ENCODE measurements at regions not wholly inside any gene's neighbourhood (a gene's known extent, or its start where the extent isn't known, plus 50 kb on each side); places are given as distances from the start of the nearest gene placed in this dataset.

DNA sequence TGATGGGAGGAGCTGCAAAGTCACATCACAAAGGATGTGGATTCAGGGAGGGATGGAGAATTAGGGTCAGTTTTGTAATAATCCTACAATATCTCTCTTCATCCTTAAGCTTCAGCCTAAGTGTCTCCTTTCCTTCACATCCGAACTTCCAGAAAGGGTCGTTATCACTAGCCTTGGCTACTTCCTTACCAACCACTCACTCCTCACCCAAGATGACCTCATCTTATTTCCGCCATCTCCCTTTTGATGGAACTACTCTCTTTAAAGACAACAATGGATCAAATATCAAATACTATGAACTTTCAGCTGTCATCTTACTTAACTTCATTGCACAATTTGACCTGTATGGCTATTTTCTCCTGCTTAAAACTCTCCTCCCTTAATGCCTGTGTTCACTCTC lies 69.6 kb upstream of the BARHL2 start:
- in situ Hi-C loops (cut with MboI; ENCODE audit: low pct_unique_long_range_greater_than_20kb in 2 of 9, low sequenced_read_pairs in 9 of 9, unreplicated experiment in 9 of 9), result no loop called here
- Histone ChIP-seq H3K4me3 (no peak overlapping the region), H3K4me1 (replicated peaks in 1 of 2) (no peaks in the 10 kb centered on the region), H3K27ac (no peak overlapping the region)
- WGBS, 10 experiments, result 16 to 100% (median 92%) methylated on average over 1 to 3 of the region's 3 CpGs; no CpG with 5 or more reads in 1 of the 10 experiments
- ATAC-seq (replicated peaks in 6 of 8), result no peak

DNA sequence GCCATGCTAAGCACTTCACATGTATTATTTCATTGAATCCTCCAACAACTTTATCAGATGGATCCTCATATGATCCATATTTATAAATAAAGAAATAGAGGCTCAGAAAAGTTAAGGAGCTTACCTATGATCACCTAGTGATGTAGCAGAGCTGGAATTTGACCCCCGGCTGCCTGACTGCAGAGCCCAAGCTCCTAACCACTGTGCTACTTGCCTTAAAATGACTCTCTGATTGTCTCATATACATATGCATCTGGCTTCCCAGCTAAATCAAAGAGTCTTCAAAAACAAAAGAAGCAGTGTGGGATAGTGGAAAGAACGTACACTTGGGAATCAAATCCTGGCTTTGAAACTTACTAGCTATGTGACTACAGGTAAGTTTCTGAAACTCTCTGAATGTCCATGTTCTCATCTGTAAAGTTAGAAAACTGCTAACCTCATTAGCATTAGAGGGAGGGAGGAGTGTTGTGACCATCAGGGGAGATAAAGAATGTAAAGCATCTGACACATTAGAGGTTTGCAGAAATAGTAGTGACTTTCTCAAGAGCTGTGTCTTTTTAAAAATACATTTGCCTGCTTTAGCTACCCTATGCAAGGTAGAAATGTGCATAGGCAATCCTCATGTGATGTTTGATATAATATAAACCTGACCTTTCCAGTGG lies 67.2 kb upstream of the BARHL2 start:
- H3K4me1 ChIP-seq (replicated peaks in 1 of 2), result no peaks in the 10 kb centered on the region
- WGBS, 10 experiments, result 0 to 82% (median 48%) methylated on average over 1 to 2 of the region's 2 CpGs; no CpG with 5 or more reads in 1 of the 10 experiments
- H3K4me3 ChIP-seq, result no peak overlapping the region
- in situ Hi-C loops (cut with MboI; ENCODE audit: low pct_unique_long_range_greater_than_20kb in 2 of 9, low sequenced_read_pairs in 9 of 9, unreplicated experiment in 9 of 9), result no loop called here
- no peak for ATAC-seq (replicated peaks in 6 of 8)
- no peak overlapping the region for H3K27ac ChIP-seq

DNA sequence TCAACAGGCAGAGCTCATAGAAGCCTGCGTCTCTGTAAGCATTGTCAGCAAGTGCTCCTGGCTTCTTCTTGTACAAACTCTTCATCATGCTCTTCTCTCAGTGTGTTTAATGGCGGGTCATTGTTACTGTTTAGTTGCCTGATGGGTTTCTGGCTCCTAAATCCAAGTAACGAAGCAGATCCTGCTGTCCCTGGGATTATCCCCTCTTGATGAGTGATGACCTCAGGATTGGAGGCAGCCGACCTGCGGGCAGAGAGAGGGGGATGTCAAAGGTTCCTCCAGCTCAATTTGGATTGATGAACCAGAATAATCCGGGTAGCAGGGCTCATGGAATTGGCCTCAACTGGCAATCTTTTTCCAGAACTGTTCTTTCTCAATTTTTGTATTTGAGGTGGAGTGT lies 66.1 kb upstream of the BARHL2 start:
- WGBS, 10 experiments, result 0 to 100% (median 60%) methylated on average over 1 to 6 of the region's 6 CpGs; no CpG with 5 or more reads in 1 of the 10 experiments
- in situ Hi-C loops (cut with MboI; ENCODE audit: low pct_unique_long_range_greater_than_20kb in 2 of 9, low sequenced_read_pairs in 9 of 9, unreplicated experiment in 9 of 9), result no loop called here

DNA sequence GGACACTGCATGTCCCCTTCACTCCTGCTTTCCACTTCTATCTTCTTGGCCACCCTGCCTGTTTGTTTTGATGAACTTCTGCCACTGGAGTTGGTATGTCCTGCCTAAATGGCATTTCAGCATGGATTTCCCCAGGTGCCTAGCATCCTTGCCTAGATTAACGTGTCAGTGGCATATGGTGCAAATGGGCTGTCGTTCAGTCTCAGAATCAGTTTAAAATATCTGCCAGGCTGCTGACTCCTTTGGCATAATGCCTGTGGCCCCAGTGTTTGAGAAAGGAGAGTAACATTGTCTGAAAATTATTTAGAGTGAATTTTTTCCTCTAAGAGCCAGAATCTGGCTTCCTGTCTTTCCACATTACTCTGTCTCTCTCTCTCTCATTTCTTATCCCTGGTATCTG lies 64.9 kb upstream of the BARHL2 start:
- Histone ChIP-seq H3K4me3 (no peak overlapping the region), H3K4me1 (replicated peaks in 1 of 2) (no peaks in the 10 kb centered on the region), H3K27ac (no peak overlapping the region)
- in situ Hi-C loops (cut with MboI; ENCODE audit: low pct_unique_long_range_greater_than_20kb in 2 of 9, low sequenced_read_pairs in 9 of 9, unreplicated experiment in 9 of 9), result no loop called here
- 0 to 100% (median 100%) methylated on average over 1 to 2 of the region's 2 CpGs; no CpG with 5 or more reads in 2 of the 10 experiments for WGBS, 10 experiments
- no peak for ATAC-seq (replicated peaks in 6 of 8)

More for the DNA sequence above, 66.1 kb upstream of the BARHL2 start:
- H3K27ac ChIP-seq, result no peak overlapping the region
- no peaks in the 10 kb centered on the region for H3K4me1 ChIP-seq (replicated peaks in 1 of 2)
- no peak overlapping the region for H3K4me3 ChIP-seq
- ATAC-seq (replicated peaks in 6 of 8), result no peak

DNA sequence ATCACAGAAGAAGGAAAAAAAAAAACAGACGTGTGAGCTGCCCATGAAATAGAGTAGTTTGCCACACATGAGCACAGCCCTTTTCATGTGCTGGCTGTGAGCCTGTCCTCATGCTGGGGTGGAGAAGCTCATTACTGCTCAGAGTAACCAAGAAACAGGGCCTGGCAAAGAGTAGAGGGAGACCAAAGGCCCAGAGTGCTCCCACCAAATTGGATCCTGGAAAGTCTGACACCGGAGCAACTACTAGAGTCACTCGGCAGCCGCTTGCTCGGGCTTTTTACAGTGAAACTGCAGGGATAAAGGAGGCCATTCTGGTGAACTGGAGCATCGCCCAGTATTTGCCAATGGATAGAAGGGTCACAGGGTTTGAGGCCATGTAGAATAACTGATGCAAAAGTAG lies 64.4 kb upstream of the BARHL2 start:
- no peak for ATAC-seq (replicated peaks in 6 of 8)
- WGBS, 10 experiments, result 12 to 97% (median 80%) methylated on average over 1 to 6 of the region's 6 CpGs; no CpG with 5 or more reads in 2 of the 10 experiments
- in situ Hi-C loops (cut with MboI; ENCODE audit: low pct_unique_long_range_greater_than_20kb in 2 of 9, low sequenced_read_pairs in 9 of 9, unreplicated experiment in 9 of 9), result no loop called here
- no peaks in the 10 kb centered on the region for H3K4me1 ChIP-seq (replicated peaks in 1 of 2)
- H3K4me3 ChIP-seq, result no peak overlapping the region
- no peak overlapping the region for H3K27ac ChIP-seq

DNA sequence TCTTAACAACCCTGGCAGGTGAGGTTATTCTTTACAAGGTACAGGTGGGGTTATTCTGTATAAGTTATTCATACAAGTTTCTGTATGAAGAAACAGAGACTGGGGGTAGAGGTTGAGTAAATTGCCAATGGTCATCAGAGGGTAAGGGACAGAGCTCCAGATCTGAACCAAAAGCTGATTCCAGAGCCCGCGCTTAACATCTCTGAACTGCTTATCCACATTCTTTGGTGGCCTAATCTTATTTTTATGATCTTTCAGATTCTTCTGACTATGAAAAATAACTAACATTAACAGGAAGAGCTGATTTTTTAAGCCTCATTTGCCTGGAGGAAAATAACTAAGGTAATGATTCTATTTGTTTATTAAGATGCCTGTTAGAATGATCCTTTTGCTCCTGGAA lies 63.9 kb upstream of the BARHL2 start:
- Histone ChIP-seq H3K4me1 (replicated peaks in 1 of 2) (no peaks in the 10 kb centered on the region), H3K27ac (no peak overlapping the region), H3K4me3 (no peak overlapping the region)
- in situ Hi-C loops (cut with MboI; ENCODE audit: low pct_unique_long_range_greater_than_20kb in 2 of 9, low sequenced_read_pairs in 9 of 9, unreplicated experiment in 9 of 9), result no loop called here
- no peak for ATAC-seq (replicated peaks in 6 of 8)
- WGBS, 10 experiments, result 93 to 100% (median 100%) methylated on average over 1 to 2 of the region's 2 CpGs; no CpG with 5 or more reads in 4 of the 10 experiments

DNA sequence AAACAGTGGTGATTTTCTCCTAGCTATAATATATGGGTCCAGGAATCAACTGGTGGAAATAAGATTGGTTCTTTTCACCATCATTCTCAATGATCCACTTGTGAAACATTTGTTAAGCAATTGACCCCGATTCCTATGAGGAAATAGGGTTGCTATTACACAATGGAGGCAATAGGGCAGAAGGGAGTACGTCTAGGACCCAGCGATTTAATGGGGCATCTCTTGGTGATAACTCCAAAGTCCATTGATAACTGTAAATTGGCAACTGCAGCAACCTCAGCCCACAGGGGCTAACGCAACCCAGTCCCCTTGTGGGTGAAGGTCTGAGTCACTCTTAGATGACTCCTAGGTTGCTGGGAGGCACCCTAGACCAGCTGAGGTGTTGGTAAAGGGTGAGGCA lies 62.5 kb upstream of the BARHL2 start:
- 50 to 100% (median 88%) methylated on average over 1 to 4 of the region's 4 CpGs; no CpG with 5 or more reads in 2 of the 10 experiments for WGBS, 10 experiments
- in situ Hi-C loops (cut with MboI; ENCODE audit: low pct_unique_long_range_greater_than_20kb in 2 of 9, low sequenced_read_pairs in 9 of 9, unreplicated experiment in 9 of 9), result no loop called here

DNA sequence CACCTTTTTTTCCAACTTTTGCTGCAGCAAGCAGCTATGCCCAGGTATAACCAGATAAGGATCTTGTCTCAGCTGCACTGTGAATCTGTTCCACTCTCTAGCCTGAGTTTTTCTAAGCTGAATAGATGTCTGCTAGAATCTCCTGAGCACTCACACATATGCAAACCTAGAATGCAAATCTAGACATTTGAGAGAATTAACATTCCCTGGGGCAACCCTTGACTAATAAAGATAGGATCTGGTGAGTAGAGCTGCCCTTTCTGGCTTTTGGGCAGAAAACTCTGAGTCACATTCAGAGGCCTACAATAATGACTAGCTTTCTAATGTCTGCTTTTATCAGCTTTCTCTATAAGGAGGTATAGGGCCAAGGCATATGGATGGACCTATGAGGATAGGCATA lies 61.4 kb upstream of the BARHL2 start:
- H3K4me3 ChIP-seq, result no peak overlapping the region
- H3K27ac ChIP-seq, result no peak overlapping the region
- in situ Hi-C loops (cut with MboI; ENCODE audit: low pct_unique_long_range_greater_than_20kb in 2 of 9, low sequenced_read_pairs in 9 of 9, unreplicated experiment in 9 of 9), result no loop called here
- no peaks in the 10 kb centered on the region for H3K4me1 ChIP-seq (replicated peaks in 1 of 2)
- peak in 3 of 8 experiments; percentile 99 to 100 (median 100) for ATAC-seq (replicated peaks in 6 of 8)

More for the DNA sequence above, 62.5 kb upstream of the BARHL2 start:
- no peak overlapping the region for H3K27ac ChIP-seq
- no peaks in the 10 kb centered on the region for H3K4me1 ChIP-seq (replicated peaks in 1 of 2)
- no peak overlapping the region for H3K4me3 ChIP-seq
- no peak for ATAC-seq (replicated peaks in 6 of 8)

DNA sequence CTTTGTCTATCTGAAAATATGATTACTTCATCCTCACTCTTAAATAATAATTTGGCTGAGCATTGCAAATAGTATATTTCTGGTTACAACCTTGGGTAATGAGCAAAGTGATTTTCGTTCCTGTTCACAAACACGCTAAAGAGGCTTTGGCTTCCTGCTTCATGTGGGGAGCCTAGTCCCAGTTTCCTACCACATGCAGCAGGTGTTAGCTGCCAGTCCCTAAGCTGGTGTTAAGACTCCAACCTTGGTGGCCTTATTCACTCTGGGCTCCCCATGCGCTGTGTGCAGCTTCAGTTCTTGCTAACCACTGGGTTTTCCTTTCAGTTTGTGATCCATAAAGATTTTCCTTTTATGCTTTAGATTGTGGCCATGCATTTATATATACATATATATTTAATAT lies 56.7 kb upstream of the BARHL2 start:
- WGBS, 10 experiments, result 0 to 100% (median 60%) methylated on average over 1 to 3 of the region's 3 CpGs; no CpG with 5 or more reads in 1 of the 10 experiments
- ATAC-seq (replicated peaks in 6 of 8), result no peak
- Histone ChIP-seq H3K4me3 (no peak overlapping the region), H3K27ac (no peak overlapping the region), H3K4me1 (replicated peaks in 1 of 2) (no peaks in the 10 kb centered on the region)
- in situ Hi-C loops (cut with MboI; ENCODE audit: low pct_unique_long_range_greater_than_20kb in 2 of 9, low sequenced_read_pairs in 9 of 9, unreplicated experiment in 9 of 9), result no loop called here

DNA sequence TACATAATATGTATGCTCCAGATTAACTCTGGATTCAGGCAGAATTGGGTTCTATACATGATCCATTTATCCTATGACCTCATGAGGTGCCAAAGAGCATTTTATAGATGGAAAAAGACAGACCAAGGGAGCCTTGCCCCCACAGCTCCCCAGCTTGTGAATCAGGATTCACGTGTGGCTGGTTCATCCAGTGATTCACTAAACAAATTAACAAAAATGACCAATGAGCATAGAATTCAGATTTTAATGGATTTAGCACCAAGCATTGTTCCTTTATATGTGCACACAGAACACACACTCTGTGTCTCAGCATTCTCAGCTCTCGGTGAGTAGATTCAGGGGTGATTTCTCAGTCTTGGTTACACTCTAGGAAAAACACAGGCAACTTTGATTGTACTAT lies 51.7 kb upstream of the BARHL2 start:
- H3K4me3 ChIP-seq, result no peak overlapping the region
- no peaks in the 10 kb centered on the region for H3K4me1 ChIP-seq (replicated peaks in 1 of 2)
- ATAC-seq (replicated peaks in 6 of 8), result no peak
- in situ Hi-C loops (cut with MboI; ENCODE audit: low pct_unique_long_range_greater_than_20kb in 2 of 9, low sequenced_read_pairs in 9 of 9, unreplicated experiment in 9 of 9), result no loop called here
- 0 to 100% (median 72%) methylated on average over 1 to 2 of the region's 2 CpGs for WGBS, 10 experiments
- no peak overlapping the region for H3K27ac ChIP-seq

DNA sequence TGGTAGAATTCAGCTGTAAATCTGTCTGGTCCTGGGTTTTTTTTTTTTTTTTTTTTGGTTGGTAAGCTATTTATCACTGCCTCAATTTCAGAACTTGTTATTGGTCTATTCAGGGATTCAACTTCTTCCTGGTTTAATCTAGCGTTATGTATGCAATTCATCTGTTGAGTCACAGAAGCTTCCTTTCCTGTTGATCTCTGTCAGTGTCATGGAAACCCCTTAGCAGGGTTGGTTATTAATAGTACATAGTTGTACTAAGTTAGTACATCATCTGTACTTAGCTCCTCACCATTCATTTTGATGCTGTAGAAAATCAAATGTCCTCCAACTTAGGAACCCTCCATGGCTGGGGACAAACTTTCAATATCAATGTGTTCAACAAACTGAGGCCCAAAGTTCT lies 51.0 kb upstream of the BARHL2 start:
- no peak overlapping the region for H3K4me3 ChIP-seq
- no peak overlapping the region for H3K27ac ChIP-seq
- H3K4me1 ChIP-seq (replicated peaks in 1 of 2), result no peaks in the 10 kb centered on the region
- ATAC-seq (replicated peaks in 6 of 8), result peak in 2 of 8 experiments; percentile 22 to 65
- in situ Hi-C loops (cut with MboI; ENCODE audit: low pct_unique_long_range_greater_than_20kb in 2 of 9, low sequenced_read_pairs in 9 of 9, unreplicated experiment in 9 of 9), result no loop called here
- 0 to 89% (median 77%) methylated on average over 1 of the region's 1 CpG; no CpG with 5 or more reads in 3 of the 10 experiments for WGBS, 10 experiments

Measured in motor neuron (in vitro differentiated cells).